BE2C (cell line): ENCODE measurements at regions not wholly inside any gene's neighbourhood (a gene's known extent, or its start where the extent isn't known, plus 50 kb on each side); places are given as distances from the start of the nearest gene placed in this dataset.

Experiments used
- DNase-seq: peaks from one replicate; pipeline ENCODE4 v3.0.0-alpha.2; 2020
- H3K27me3 ChIP-seq: fragments of 250-450 bp; sonication (Bioruptor Pico); 2 replicates; pipeline ENCODE4 v1.5.1; 2020; ENCODE audit warnings: mild to moderate bottlenecking
- H3K36me3 ChIP-seq: fragments of 250-450 bp; sonication (Bioruptor Pico); 2 replicates; pipeline ENCODE4 v1.5.1; 2020; ENCODE audit warnings: mild to moderate bottlenecking
- H3K4me1 ChIP-seq: fragments of 250-450 bp; sonication (Bioruptor Pico); 2 replicates; pipeline ENCODE4 v1.5.1; 2020
- H3K4me3 ChIP-seq: 2 replicates; pipeline ENCODE4 v1.5.1; 2011; ENCODE audit warnings: low read depth, low read length
- H3K9me3 ChIP-seq: fragments of 250-450 bp; sonication (Bioruptor Pico); 2 replicates; pipeline ENCODE4 v1.5.1; 2020
- CTCF ChIP-seq: IDR thresholded peaks from 2 replicates; pipeline ENCODE4 v1.5.1; 2012; ENCODE audit warnings: mild to moderate bottlenecking, low read depth, low read length

GRCh38 chr2:8094526-8094925 lies 587.3 kb upstream of the ID2 start:
- no peaks in the 10 kb centered on the region for H3K4me1 ChIP-seq
- no peaks in the 10 kb centered on the region for H3K9me3 ChIP-seq
- no peak overlapping the region for H3K4me3 ChIP-seq
- DNase-seq: no peak
- no peak for TF ChIP-seq CTCF
- H3K27me3 ChIP-seq: no peaks in the 10 kb centered on the region
- no peaks in the 10 kb centered on the region for H3K36me3 ChIP-seq

- Histone ChIP-seq H3K9me3 (no peaks in the 10 kb centered on the region), H3K27me3 (no peaks in the 10 kb centered on the region), H3K4me3 (no peak overlapping the region), H3K36me3 (no peaks in the 10 kb centered on the region), H3K4me1 (no peaks in the 10 kb centered on the region)
- no peak for DNase-seq
- no peak for TF ChIP-seq CTCF
These were observed 585.9 kb upstream of the ID2 start for GRCh38 chr2:8095978-8096377.

- DNase-seq: no peak
- H3K4me1 ChIP-seq: no peaks in the 10 kb centered on the region
- no peaks in the 10 kb centered on the region for H3K27me3 ChIP-seq
- no peak for TF ChIP-seq CTCF
- no peaks in the 10 kb centered on the region for H3K36me3 ChIP-seq
- no peak overlapping the region for H3K4me3 ChIP-seq
- no peaks in the 10 kb centered on the region for H3K9me3 ChIP-seq
These were observed 585.4 kb upstream of the ID2 start for GRCh38 chr2:8096484-8096883.

- Histone ChIP-seq H3K4me1 (peaks cover 7% of the 10 kb centered on the region), H3K27me3 (no peaks in the 10 kb centered on the region), H3K9me3 (no peaks in the 10 kb centered on the region), H3K4me3 (no peak overlapping the region), H3K36me3 (no peaks in the 10 kb centered on the region)
- DNase-seq: no peak
- TF ChIP-seq CTCF: no peak
These were observed 583.2 kb upstream of the ID2 start for GRCh38 chr2:8098476-8099266.

- peaks cover 12% of the 10 kb centered on the region for H3K4me1 ChIP-seq
- no peaks in the 10 kb centered on the region for H3K36me3 ChIP-seq
- no peaks in the 10 kb centered on the region for H3K9me3 ChIP-seq
- TF ChIP-seq CTCF: no peak
- H3K27me3 ChIP-seq: no peaks in the 10 kb centered on the region
- H3K4me3 ChIP-seq: no peak overlapping the region
- DNase-seq: no peak
These were observed 582.6 kb upstream of the ID2 start for GRCh38 chr2:8099267-8099582.

GRCh38 chr2:8101614-8102277 lies 580.1 kb upstream of the ID2 start:
- no peak for TF ChIP-seq CTCF
- Histone ChIP-seq H3K4me3 (no peak overlapping the region), H3K27me3 (no peaks in the 10 kb centered on the region), H3K9me3 (no peaks in the 10 kb centered on the region), H3K4me1 (peaks cover 13% of the 10 kb centered on the region), H3K36me3 (no peaks in the 10 kb centered on the region)
- no peak for DNase-seq
